HG03066 (cell line): ENCODE measurements at regions not wholly inside any gene's neighbourhood (a gene's known extent, or its start where the extent isn't known, plus 50 kb on each side); places are given as distances from the start of the nearest gene placed in this dataset.
"Not testable (repeated sequence)": the region's sequence is repeated elsewhere in the genome, so short reads cannot be mapped to it uniquely, and the experiment has no call there.

ENCODE experiments used
- ATAC-seq: cut with Tn5 transposase; IDR thresholded peaks from one replicate; pipeline ENCODE4 v1.9.1; 2021; ENCODE audit warnings: low read depth; ENCODE audit not compliant: unreplicated experiment

- no peak for ATAC-seq
Measured at GRCh38 chr2:234254783-234255521, 204.4 kb downstream of the SPP2 start.

GRCh38 chr2:234252772-234253171, 202.3 kb downstream of the SPP2 start:
- no peak for ATAC-seq

- no peak for ATAC-seq
Measured at GRCh38 chr2:234251326-234252271, 201.1 kb downstream of the SPP2 start.

GRCh38 chr2:234250926-234251325, 200.4 kb downstream of the SPP2 start:
- ATAC-seq, result no peak

- ATAC-seq, result no peak
Measured at GRCh38 chr2:234249873-234250272, 199.4 kb downstream of the SPP2 start.

GRCh38 chr2:234249034-234249735, 198.7 kb downstream of the SPP2 start:
- no peak for ATAC-seq

GRCh38 chr2:234248213-234248710, 197.8 kb downstream of the SPP2 start:
- ATAC-seq, result not testable (repeated sequence)

GRCh38 chr2:234247453-234248180, 197.1 kb downstream of the SPP2 start:
- no peak for ATAC-seq

- no peak for ATAC-seq
Measured at GRCh38 chr2:234245945-234246344, 195.4 kb downstream of the SPP2 start.

GRCh38 chr2:234243871-234244565, 193.5 kb downstream of the SPP2 start:
- ATAC-seq, result no peak

GRCh38 chr2:234242459-234242836, 191.9 kb downstream of the SPP2 start:
- ATAC-seq, result no peak

GRCh38 chr2:234241656-234242458, 191.4 kb downstream of the SPP2 start:
- no peak for ATAC-seq

- ATAC-seq, result no peak
Measured at GRCh38 chr2:234240917-234241316, 190.4 kb downstream of the SPP2 start.

GRCh38 chr2:234235191-234235590, 184.7 kb downstream of the SPP2 start:
- no peak for ATAC-seq

- no peak for ATAC-seq
Measured at GRCh38 chr2:234231460-234231859, 181.0 kb downstream of the SPP2 start.

GRCh38 chr2:234219046-234219310, 168.5 kb downstream of the SPP2 start:
- no peak for ATAC-seq

- no peak for ATAC-seq
Measured at GRCh38 chr2:234218266-234219045, 168.0 kb downstream of the SPP2 start.

- ATAC-seq, result no peak
Measured at GRCh38 chr2:234212534-234212933, 162.0 kb downstream of the SPP2 start.
